GM19438 (cell line): ENCODE measurements at regions not wholly inside any gene's neighbourhood (a gene's known extent, or its start where the extent isn't known, plus 50 kb on each side); places are given as distances from the start of the nearest gene placed in this dataset.
"Not testable (repeated sequence)": the region's sequence is repeated elsewhere in the genome, so short reads cannot be mapped to it uniquely, and the experiment has no call there.

ENCODE experiments used
- ATAC-seq: cut with Tn5 transposase; IDR thresholded peaks from one replicate; pipeline ENCODE4 v1.9.1; 2021; ENCODE audit warnings: low read depth; ENCODE audit not compliant: unreplicated experiment

GRCh38 chr6:93183531-93183972, 235.8 kb downstream of the EPHA7 start:
- no peak for ATAC-seq

GRCh38 chr6:93182938-93183479, 236.3 kb downstream of the EPHA7 start:
- ATAC-seq: no peak

GRCh38 chr6:93177918-93178317, 241.4 kb downstream of the EPHA7 start:
- no peak for ATAC-seq

- ATAC-seq: no peak
Observed at GRCh38 chr6:93177438-93177837, 241.9 kb downstream of the EPHA7 start.

GRCh38 chr6:93176070-93176469, 243.3 kb downstream of the EPHA7 start:
- ATAC-seq: no peak

- not testable (repeated sequence) for ATAC-seq
Observed at GRCh38 chr6:93173573-93173972, 245.8 kb downstream of the EPHA7 start.

GRCh38 chr6:93165850-93166430, 253.4 kb downstream of the EPHA7 start:
- no peak for ATAC-seq

- ATAC-seq: no peak
Observed at GRCh38 chr6:93164781-93165180, 254.6 kb downstream of the EPHA7 start.

GRCh38 chr6:93163146-93163545, 256.2 kb downstream of the EPHA7 start:
- no peak for ATAC-seq

- ATAC-seq: no peak
Observed at GRCh38 chr6:93139408-93140081, 279.8 kb downstream of the EPHA7 start.

- no peak for ATAC-seq
Observed at GRCh38 chr6:93136111-93136510, 283.2 kb downstream of the EPHA7 start.

- ATAC-seq: no peak
Observed at GRCh38 chr6:93124006-93124632, 295.2 kb downstream of the EPHA7 start.

- no peak for ATAC-seq
Observed at GRCh38 chr6:93123585-93123984, 295.8 kb downstream of the EPHA7 start.

- ATAC-seq: no peak
Observed at GRCh38 chr6:93120154-93120742, 299.1 kb downstream of the EPHA7 start.

GRCh38 chr6:93105907-93106306, 313.5 kb downstream of the EPHA7 start:
- ATAC-seq: no peak

GRCh38 chr6:93105017-93105416, 314.3 kb downstream of the EPHA7 start:
- ATAC-seq: no peak

- ATAC-seq: no peak
Observed at GRCh38 chr6:93104195-93104817, 315.1 kb downstream of the EPHA7 start.

- ATAC-seq: no peak
Observed at GRCh38 chr6:93088621-93089501, 330.5 kb downstream of the EPHA7 start.

GRCh38 chr6:93087606-93088005, 331.8 kb downstream of the EPHA7 start:
- no peak for ATAC-seq

- ATAC-seq: no peak
Observed at GRCh38 chr6:93086351-93086750, 333.0 kb downstream of the EPHA7 start.
